ENCODE measurements at regions not wholly inside any gene's neighbourhood (a gene's known extent, or its start where the extent isn't known, plus 50 kb on each side); places are given as distances from the start of the nearest gene placed in this dataset.

DNA sequence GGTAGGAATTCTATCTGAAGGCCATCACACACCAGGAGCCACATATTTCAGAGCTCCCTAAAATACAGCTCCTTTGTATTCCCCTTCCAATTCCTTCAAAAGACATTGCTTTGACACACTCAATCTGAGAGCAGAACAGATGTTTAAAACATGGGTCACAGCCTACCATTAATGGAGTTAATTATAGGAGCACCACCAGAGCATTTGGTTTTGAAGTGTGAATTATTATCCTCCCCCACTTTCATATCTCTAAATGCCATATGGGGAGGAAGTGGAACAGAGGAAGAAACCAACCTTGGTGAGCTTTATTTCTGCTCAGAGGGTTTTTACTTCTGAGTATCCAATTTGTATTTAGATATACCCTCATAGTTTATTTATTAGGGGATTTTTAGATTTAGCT, 50.7 kb upstream of the TNFRSF21 start:
- no peak for DNase-seq

DNA sequence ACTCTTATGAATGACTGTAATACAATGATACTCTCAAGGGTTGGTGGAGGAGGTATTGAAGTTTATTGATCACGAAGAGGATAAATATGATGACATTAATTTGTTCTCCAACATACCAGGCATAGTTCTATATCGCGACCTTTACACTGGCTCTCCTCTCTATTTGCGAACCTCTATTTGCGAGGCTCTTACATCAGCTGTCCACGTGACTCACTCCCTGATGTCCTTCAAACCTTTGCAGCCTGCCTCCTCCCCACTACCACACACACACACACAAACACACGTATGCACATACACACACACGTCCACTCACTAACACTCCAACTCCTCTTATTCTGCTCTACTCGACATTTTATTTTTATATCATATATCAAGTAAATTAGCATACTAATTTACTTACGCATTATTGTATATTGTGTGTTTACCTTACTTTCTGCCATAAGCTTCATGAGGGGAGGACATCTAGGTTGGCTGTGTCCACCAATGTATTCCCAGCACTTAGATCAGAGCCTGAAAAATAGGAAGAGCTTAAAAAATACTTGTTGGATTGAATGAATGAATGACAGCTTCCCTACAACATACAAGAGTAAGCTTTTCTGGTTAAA, 53.3 kb upstream of the TNFRSF21 start:
- no peak for DNase-seq

DNA sequence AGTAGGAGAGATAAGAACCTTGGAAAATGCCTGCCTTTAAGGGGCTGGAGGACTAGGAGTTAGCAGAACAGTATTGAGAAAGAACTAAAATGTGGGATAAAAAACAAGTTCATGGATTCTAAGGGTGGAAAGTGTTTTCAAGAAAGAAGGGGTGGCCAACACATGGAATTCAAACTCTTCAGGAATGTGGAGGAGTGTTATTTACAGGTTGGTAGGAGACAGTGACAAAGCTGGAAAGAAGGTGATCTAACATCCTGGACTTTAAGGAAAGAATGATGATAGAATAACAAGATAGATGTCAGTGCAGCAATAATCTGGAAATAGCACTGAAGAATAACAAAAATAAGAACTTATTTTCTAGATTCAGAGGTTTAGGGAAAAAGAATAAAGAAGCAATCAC, 54.0 kb upstream of the TNFRSF21 start:
- peak; percentile 90 for DNase-seq

DNA sequence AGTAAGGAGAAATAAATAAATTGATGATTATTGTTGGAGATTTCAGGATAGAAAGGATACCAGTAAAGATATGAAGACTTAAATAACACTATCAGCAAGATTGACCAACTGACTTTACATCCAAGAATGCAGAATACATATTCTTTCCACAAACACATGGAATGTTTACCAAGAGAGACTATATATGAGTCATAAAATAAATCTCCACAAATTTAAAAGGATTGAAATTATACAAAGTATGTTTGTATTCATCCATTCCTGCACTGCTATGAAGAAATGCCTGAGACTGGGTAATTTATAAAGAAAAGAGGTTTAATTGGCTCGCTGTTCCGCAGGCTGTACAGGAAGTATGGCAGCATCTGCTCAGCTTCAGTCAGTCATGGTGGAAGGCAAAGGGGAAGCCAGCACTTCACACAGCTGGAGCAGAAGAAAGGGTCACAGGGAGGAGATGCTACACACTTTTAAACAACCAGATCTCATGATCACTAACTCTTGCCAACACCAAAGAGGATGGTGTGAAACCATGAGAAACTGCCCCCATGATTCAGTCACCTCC, 56.7 kb upstream of the TNFRSF21 start:
- no peak for DNase-seq

DNA sequence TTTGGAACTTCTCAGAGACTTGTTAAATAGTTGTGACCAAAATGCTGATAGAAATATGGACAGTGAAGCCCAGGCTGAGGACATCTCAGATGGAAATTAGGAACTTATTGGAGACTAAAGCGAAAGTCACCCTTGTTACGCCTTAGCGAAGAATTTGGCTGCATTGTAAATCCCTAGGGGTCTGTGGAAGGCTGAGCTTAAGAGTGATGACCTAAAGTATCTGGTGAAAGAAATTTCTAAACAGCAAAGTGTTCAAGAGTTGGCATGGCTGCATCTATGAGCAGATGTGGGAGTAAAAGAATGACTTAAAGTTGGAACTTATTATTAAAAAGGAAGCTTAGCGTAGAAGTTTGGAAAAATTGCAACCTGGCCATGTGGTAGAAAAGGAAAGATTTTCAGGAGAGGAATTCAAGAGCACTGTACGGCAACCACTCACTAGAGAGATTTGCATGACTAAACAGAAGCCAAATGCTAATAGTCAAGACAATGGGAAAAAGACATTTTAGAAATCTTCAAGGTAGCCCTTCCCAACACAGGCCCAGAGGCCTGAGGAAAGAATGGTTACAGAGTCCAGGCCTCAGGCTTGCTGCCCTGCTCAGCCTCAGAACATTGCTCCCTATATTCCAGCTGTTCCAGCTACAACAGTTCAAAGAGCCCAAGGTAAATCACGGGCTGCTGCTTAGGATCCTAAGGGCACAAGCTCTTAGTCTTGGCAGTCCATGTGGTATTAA, 61.6 kb upstream of the TNFRSF21 start:
- no peak for DNase-seq

DNA sequence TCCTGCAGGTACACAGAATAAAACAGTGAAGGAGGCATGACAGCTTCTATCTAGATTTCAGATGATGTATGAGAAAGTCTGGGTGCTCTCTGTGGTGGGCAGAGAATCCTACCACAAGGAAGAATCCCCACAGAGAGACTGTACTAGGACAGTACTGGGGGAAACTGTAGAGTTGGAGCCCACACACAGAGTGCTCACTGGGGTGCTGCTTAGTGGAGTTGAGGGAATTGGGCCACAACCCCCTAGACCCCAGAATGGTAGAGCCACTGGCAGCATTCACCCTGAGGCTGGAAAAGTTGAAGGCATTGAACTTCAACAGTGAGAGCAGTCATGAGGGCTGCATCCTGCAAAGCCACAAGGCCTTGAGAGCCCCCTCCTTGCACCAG, 62.2 kb upstream of the TNFRSF21 start:
- no peak for DNase-seq

DNA sequence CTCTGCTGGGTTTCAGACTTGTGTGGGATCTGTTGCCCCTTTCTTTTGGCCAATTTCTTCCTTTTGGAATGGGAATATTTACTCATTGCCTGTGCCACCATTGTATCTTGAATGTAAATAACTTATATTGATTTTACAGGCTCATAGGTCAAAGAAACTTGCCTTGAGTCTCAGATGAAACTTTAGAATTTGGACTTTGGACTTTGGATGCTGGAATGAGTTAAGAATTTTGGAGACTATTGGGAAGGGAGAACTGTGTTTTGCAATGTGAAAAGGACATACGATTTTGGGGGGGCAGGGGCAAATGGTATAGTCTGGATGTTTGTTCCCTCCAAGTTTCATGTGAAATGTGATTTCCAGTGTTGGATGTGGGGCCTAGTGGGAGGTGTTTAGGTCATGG, 62.6 kb upstream of the TNFRSF21 start:
- DNase-seq, result no peak

DNA sequence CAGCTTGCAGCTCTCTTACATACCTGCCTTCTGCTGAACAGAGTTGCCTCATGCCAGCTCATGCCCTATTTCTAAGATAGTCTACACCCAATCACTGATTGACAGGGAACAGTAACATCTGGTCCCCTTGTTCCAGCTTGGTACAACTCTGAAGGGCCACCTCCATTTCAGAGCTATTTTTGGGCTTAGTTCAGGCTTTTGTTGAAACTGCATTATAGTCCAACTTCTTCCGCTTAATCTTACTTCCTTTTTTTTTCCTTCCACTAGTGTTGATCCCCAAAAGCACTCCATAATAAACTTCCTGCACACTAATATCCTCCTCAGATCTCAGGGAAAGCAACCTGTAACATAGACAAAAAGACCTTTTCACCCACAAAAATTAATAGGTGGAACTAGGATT, 65.7 kb upstream of the TNFRSF21 start:
- DNase-seq, result no peak

DNA sequence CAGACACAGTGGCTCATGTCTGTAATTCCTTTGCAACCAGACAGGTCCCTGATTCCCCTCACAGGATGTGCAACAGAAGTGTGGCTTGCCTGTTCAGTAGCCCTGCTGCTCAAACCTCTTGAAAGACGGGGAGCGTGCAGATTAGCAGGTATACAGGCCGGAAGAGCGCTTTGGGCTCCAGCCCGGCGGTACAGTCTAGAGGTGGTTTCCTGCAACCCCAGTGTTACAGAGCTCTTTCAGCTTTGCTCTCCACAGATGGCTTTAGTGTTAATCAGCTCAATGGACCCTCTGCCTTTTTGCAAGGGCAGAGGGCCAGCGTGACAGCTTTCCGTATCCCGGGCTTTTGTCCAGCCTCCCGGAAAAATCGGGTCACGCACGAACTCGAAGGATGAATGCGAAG, 67.2 kb upstream of the TNFRSF21 start:
- no peak for DNase-seq

DNA sequence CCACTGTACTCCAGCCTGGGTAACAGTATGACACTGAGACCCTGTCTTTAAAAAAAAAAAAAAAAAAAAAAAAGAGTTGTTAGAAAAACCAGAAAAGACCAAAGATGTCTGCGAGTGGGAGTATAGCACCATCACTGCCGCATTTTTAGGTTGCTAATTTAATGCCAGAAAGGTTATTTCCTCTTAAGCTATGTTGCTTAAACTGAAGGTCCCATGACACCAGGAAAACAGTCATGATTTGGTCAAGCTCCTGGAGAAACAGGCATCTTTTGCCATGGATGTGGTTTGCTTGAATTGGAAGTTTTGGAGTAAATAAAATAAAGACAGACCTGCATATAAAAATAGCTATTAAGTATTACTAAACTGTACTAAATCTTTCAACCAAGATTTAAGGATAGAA, 68.3 kb upstream of the TNFRSF21 start:
- no peak for DNase-seq

DNA sequence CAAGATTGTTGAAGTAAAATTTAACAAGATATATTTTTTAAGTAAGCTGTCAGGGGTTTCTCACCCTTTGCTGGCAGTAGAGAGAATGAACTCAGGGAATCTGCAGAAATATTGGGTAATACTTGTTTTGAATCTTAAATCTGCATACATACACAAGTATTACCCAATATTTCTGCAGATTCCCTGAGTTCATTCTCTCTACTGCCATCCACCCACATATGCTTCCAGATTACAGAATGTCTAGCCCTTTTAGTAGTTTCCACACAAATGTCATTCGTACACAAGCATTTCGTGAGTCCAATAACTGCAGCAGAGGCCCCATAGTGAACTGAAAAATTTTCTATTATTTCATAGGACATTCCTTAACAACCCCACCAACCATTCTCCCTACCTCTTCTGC, 69.6 kb upstream of the TNFRSF21 start:
- DNase-seq, result no peak

DNA sequence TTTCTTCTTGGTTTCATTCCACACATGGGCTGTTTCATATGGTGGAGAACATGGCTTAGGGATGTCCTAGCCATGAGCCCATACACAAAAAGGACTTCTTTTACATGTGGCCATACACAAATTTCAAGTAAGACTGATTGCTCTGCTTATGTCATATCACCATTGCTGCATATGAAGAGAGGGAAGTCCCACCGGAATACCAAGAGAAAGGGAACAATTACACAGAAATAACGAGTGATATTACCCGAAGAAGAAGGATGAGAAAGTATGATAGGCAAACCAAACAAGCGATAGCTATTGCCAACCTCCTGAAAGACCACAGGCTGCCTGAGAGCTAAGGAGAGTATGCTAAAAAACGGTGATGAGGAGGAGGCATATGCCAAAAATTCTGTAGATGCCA, 70.5 kb upstream of the TNFRSF21 start:
- no peak for DNase-seq

DNA sequence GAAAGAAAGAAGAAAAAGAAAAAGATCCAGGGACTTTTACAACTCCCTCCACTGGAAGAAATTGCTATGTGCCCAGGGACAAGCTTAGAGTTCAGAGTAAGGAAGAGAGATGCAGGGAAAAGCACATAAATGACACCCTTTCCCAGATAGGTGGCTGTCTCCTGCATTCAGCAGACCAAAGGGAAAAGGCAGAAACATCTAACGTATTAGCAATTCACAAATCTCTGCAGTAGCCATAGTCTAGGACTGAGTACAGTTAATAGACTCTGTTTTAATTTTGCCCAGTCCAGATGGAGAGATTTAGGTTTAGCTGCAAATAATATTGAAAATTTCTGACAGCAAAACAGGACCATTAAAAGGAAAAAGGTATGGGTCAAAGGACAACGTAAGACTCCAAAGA, 71.3 kb upstream of the TNFRSF21 start:
- DNase-seq, result no peak

DNA sequence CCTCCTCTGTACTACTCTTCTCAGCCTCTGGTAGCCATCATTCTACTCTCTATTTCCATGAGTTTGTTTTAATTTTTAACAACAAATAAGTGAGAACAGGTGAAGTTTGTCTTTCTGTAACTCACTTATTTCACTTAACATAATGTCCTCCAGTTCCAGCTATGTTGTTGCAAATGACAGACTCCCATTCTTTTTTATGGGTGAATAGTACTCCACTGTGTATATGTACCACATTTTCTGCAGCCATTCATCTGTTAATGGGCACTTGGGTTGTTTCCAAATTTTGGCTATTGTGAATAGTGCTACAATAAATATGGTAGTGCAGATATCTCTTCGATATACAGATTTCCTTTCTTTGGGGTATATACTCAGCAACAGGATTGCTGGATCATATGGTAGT, 73.7 kb upstream of the TNFRSF21 start:
- DNase-seq, result no peak

DNA sequence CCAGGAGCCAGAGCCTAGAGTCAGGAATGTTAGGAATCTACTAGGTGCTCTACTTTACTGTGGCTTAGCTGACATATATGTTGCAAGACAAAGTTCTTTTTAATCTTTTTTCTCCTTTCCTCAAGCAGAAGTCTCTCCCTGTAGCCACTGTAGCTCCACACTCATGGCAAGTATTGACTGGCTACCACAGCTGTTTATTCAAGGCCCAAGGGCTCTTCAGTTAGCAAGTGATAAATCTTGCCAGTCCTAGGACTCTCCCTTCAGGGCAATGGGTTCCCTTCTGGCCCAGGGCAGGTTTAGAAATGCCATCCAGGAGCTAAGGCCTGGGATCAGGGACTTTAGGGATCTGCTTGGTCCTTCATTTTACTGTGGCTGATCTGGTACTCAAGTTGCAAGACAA, 82.0 kb upstream of the TNFRSF21 start:
- DNase-seq, result no peak

DNA sequence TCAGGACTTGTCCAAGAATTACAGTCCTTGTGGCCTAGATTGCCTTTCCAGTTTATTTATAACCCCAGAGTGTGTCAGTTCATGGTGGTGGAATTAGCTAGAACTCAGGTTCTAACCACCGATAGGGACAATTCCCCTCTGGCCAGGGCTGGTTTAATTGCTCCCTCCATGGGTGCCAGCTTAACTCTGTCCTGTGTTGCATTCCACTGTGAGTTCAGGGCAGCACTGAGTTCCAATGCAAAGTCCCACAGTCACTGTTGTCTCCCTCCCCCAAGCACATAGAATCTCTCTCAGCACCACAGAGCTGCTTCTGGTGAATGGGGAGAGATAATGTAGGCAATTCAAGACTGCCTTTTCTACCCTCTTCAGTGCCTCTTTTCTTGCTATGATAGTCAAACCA, 82.5 kb upstream of the TNFRSF21 start:
- no peak for DNase-seq

DNA sequence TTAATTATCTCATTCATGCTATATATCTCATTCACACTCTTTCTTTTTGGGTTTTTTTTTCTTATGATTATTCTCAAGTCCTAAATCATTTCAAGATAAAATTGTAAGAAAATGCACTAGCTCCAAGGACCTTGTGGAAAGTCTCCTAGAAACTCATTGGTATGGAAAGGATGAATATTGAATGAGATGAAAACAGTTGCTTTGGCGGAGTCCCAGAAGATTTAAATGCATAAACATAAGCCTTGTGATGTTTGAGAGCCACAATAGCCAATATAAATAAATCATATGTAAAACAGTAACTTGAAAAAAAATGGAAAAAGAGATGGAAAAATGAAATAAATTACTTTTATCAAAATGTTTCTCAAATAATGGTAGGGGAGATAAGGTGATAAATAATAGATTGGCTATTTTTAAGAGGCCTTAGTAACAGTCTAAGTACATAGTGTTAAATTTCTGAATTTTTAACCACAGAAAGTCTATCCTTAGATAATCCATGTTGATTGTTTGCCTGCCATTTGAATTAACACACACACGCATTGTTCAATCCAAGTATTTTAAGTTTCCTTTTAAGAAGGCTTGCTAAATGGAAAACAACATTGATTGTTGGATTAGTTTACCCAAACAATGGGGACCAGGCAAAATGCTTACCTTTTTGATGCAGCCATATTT, 81.1 kb upstream of the CD2AP start:
- DNase-seq, result no peak

DNA sequence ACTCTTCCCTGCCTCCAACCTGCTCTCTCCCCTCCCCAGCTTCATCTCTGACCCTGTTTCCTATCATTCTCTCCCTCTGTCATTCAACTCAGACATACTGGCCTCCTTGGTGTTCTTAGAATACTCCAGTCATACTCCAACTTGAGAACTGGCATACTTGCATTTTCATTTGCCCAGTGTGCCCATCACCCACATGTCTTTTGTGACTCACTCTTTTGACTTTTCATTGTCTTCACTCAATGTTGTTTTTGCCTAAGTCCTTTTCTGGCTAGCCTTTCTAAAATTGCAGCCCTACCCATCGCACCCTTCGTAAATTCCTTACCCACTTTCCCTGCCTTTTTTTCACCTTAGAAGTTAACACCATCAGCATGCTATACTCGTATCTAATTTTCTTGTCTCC, 77.0 kb upstream of the CD2AP start:
- no peak for DNase-seq

DNA sequence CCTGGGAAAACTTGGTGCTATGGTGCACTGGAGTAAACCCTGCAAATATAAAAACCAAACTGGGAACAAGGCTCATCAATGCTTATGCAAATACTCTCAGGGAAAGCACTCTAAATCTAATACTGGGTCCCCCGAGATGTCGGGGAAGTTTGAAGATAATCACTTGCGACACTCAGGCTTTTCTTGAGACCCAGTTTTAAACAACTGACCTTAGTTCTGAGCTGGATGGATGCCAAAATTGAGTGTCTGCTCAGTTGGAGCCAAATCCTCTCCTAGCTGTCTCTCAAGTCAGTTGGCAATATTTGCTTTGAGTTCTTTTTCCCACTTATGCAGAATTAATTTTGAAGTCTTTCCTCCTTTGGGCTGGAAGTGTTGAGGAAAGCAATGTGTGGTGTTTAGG, 75.5 kb upstream of the CD2AP start:
- no peak for DNase-seq

DNA sequence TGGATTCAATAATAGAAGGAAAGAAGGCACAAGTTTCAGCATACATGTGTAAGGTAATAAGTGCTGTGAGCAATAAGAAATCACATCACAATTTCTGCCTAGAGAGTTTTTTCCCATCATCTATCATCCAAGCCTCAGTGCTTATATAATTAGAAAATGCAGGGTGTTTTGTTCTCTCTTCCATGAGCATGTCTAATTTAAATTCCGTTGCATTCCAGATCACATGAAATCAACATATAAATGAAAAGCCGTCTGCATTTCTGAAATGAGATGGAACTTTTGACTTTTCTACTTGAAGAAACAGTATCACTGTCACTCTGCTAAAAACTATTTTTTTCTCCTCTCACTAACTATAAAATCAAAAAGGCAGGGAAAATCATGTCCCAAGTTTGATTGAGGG, 74.5 kb upstream of the CD2AP start:
- DNase-seq, result no peak

DNA sequence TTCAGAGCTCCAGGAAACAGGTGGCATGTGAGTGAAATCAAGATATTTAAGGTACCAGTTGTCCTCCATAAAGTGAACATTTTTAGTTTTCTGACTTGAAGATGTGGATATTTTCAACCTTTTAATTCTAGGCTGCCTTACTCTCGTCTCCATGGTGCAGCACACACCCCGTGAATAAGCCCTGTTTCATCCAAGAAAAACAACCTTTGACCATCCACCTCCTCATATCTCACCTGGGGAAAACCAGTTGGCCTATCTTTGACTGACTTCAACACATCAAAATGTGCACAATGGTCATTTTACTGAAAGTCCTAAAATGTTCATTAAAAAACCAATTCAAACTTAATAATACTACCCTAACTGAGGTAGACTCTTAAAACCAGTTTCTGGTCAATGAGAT, 73.8 kb upstream of the CD2AP start:
- DNase-seq, result no peak

DNA sequence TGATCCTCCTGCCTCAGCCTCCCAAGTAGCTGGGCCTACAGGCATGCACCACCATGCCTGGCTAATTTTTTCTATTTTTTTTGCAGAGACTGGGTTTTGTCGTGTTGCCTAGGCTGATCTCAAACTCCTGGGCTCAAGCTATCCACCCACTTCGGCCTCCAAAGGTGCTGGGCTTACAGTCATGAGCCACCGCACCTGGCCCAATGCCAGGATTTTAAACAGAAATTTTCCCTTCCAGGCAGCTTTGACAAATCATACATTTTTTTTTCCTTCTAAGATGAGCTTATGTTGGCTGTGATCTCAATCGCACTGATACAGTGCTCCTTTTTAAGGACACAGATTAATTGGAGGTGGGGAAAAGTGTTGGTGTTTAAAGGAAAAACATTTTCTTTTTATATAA, 73.2 kb upstream of the CD2AP start:
- no peak for DNase-seq

DNA sequence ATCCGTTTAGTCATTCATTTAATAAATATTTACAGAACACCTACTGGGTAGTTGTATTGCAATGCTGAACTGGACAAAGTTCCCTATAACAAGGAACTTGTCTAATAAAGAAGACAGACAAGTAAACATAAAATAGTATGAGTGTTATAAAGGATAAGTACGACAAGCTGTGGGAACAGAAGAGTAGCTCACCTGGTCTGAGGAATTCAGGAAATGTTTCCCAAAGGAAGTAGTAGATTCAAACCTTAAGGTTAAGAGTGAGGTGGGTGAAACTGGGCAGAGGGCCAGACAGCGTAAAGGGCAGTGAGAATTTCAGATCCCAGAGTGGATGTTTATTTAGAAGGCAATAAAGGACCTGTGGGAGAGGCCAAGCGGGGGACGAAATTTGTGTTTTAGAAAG, 72.3 kb upstream of the CD2AP start:
- DNase-seq, result peak; percentile 10
